Mesendoderm (in vitro differentiated cells): ENCODE measurements at regions not wholly inside any gene's neighbourhood (a gene's known extent, or its start where the extent isn't known, plus 50 kb on each side); places are given as distances from the start of the nearest gene placed in this dataset.
A peak's percentile ranks its signal among the peaks of the same experiment; 100 is the strongest.

Source experiments
- DNase-seq: peaks from one replicate; pipeline ENCODE4 v3.0.0; 2013
- H2AK5ac ChIP-seq: 2 replicates; pipeline ENCODE4 v1.6.1; 2013; ENCODE audit warnings: low read length, inconsistent platforms
- H2BK120ac ChIP-seq: 2 replicates; pipeline ENCODE4 v1.6.1; 2013; ENCODE audit warnings: low read depth, mild to moderate bottlenecking, low read length, moderate library complexity, mixed read lengths
- H2BK15ac ChIP-seq: replicated peaks from 2 replicates; pipeline ENCODE4 v1.6.1; 2013; ENCODE audit warnings: low read depth, mild to moderate bottlenecking, moderate library complexity
- H2BK5ac ChIP-seq: 2 replicates; pipeline ENCODE4 v1.6.1; 2013; ENCODE audit warnings: low read length, inconsistent platforms
- H3K18ac ChIP-seq: 2 replicates; pipeline ENCODE4 v1.6.1; 2013; ENCODE audit warnings: mild to moderate bottlenecking, low read length, mixed read lengths
- H3K23ac ChIP-seq: one replicate; pipeline ENCODE4 v1.6.1; 2013; ENCODE audit warnings: low read length
- H3K27ac ChIP-seq: 2 replicates; pipeline ENCODE4 v1.5.1; 2013; ENCODE audit warnings: low read depth, mild to moderate bottlenecking, inconsistent platforms, low read length, moderate library complexity
- H3K27me3 ChIP-seq: 2 replicates; pipeline ENCODE4 v1.6.1; 2013; ENCODE audit warnings: low read length, control low read depth, mild to moderate bottlenecking, inconsistent platforms; ENCODE audit not compliant: insufficient read depth, poor library complexity
- H3K36me3 ChIP-seq: 2 replicates; pipeline ENCODE4 v1.6.1; 2013; ENCODE audit warnings: low read length, inconsistent platforms; ENCODE audit not compliant: control insufficient read depth, insufficient read depth
- H3K4ac ChIP-seq: one replicate; pipeline ENCODE4 v1.6.1; 2013; ENCODE audit warnings: low read depth, mild to moderate bottlenecking, low read length, moderate library complexity
- H3K4me1 ChIP-seq: 2 replicates; pipeline ENCODE4 v1.6.1; 2013; ENCODE audit warnings: low read depth, low read length, inconsistent platforms; ENCODE audit not compliant: control insufficient read depth
- H3K4me2 ChIP-seq: 2 replicates; pipeline ENCODE4 v1.6.1; 2013; ENCODE audit warnings: low read length
- H3K4me3 ChIP-seq: 2 replicates; pipeline ENCODE4 v1.5.1; 2013; ENCODE audit warnings: mild to moderate bottlenecking, low read length
- H3K56ac ChIP-seq: one replicate; pipeline ENCODE4 v1.6.1; 2013; ENCODE audit warnings: low read length
- H3K79me1 ChIP-seq: 2 replicates; pipeline ENCODE4 v1.6.1; 2013; ENCODE audit warnings: low read length, inconsistent platforms
- H3K79me2 ChIP-seq: 2 replicates; pipeline ENCODE4 v1.6.1; 2013; ENCODE audit warnings: mild to moderate bottlenecking, low read length; ENCODE audit not compliant: control insufficient read depth, insufficient read depth
- H3K9ac ChIP-seq: 2 replicates; pipeline ENCODE4 v1.6.1; 2013; ENCODE audit warnings: low read length, inconsistent platforms
- H4K5ac ChIP-seq: one replicate; pipeline ENCODE4 v1.6.1; 2013; ENCODE audit warnings: low read length
- H4K8ac ChIP-seq: one replicate; pipeline ENCODE4 v1.6.1; 2013; ENCODE audit warnings: low read depth, mild to moderate bottlenecking, control low read depth, low read length, moderate library complexity
- WGBS: extraction: QIAGEN DNeasy Blood & Tissue Kit; methylation state at CpG from one replicate; pipeline ENCODE4 v1.1.7; 2013; ENCODE audit warnings: low lambda C conversion rate, missing lambda C conversion rate; ENCODE audit not compliant: insufficient coverage; ENCODE audit errors: extremely low coverage; 5-methylcytosine and 5-hydroxymethylcytosine counted together

GRCh38 chr11:92314499-92314898 lies 89.9 kb downstream of the FAT3 start:
- H2AK5ac ChIP-seq = no peak overlapping the region
- no peak overlapping the region for H3K4me3 ChIP-seq
- no peaks in the 10 kb centered on the region for H3K36me3 ChIP-seq
- no peak overlapping the region for H3K27ac ChIP-seq
- H2BK5ac ChIP-seq = no peak overlapping the region
- H3K56ac ChIP-seq = peak overlapping the region; percentile 20
- no peak overlapping the region for H3K4ac ChIP-seq
- H4K5ac ChIP-seq = no peak overlapping the region
- H3K9ac ChIP-seq = no peak overlapping the region
- H3K18ac ChIP-seq = peak overlapping the region; percentile 84
- peaks cover 4% of the 10 kb centered on the region for H3K79me2 ChIP-seq
- peak overlapping the region; percentile 73 for H2BK120ac ChIP-seq
- H3K4me2 ChIP-seq = no peak overlapping the region
- no peak for DNase-seq
- no peak overlapping the region for H3K23ac ChIP-seq
- WGBS = no CpG with 5 or more reads among the region's 1 CpG
- H3K27me3 ChIP-seq = no peaks in the 10 kb centered on the region
- H3K79me1 ChIP-seq = peaks cover 6% of the 10 kb centered on the region
- no peak overlapping the region for H4K8ac ChIP-seq
- peaks cover 10% of the 10 kb centered on the region for H3K4me1 ChIP-seq
- no peak overlapping the region for H2BK15ac ChIP-seq

- no peaks in the 10 kb centered on the region for H3K27me3 ChIP-seq
- H3K18ac ChIP-seq = no peak overlapping the region
- no peak overlapping the region for H3K23ac ChIP-seq
- H2BK120ac ChIP-seq = no peak overlapping the region
- H3K27ac ChIP-seq = no peak overlapping the region
- no peak overlapping the region for H3K4ac ChIP-seq
- H3K56ac ChIP-seq = no peak overlapping the region
- H2AK5ac ChIP-seq = no peak overlapping the region
- H2BK15ac ChIP-seq = no peak overlapping the region
- H3K9ac ChIP-seq = no peak overlapping the region
- WGBS = no CpG with 5 or more reads among the region's 4 CpGs
- peaks cover 6% of the 10 kb centered on the region for H3K79me1 ChIP-seq
- H3K4me3 ChIP-seq = no peak overlapping the region
- H3K4me2 ChIP-seq = no peak overlapping the region
- no peak for DNase-seq
- H3K36me3 ChIP-seq = no peaks in the 10 kb centered on the region
- peaks cover 4% of the 10 kb centered on the region for H3K79me2 ChIP-seq
- no peak overlapping the region for H2BK5ac ChIP-seq
- H3K4me1 ChIP-seq = peaks cover 10% of the 10 kb centered on the region
- no peak overlapping the region for H4K8ac ChIP-seq
- H4K5ac ChIP-seq = no peak overlapping the region
Measured at GRCh38 chr11:92316106-92316809, 91.6 kb downstream of the FAT3 start.

DNA sequence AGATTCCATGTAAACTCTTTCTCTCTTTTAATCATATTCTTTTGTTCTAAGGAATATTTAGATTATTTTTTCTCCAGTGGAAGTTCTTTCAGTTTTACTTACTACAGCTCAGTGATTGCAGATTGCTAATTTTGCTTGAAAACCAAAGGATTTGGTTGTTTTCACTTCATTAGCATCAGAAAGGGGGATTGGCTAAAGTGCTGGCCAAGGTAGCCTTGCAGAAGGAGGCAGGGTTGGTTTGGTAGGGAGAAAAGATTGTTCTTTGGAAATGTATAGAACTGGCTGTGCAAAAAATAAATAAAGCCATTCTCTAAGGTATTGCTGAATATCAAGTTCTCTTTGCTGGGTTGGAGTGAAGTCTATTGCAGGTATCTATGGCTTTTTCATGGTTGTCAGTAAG lies 92.6 kb downstream of the FAT3 start:
- no peak overlapping the region for H3K9ac ChIP-seq
- DNase-seq = no peak

GRCh38 chr11:92317721-92318120 lies 93.1 kb downstream of the FAT3 start:
- Histone ChIP-seq H3K23ac (no peak overlapping the region), H4K5ac (no peak overlapping the region), H3K79me2 (peaks cover 4% of the 10 kb centered on the region), H2BK5ac (no peak overlapping the region), H3K56ac (no peak overlapping the region), H3K4me1 (peaks cover 7% of the 10 kb centered on the region), H3K4ac (no peak overlapping the region), H3K27ac (no peak overlapping the region), H3K79me1 (peaks cover 6% of the 10 kb centered on the region), H2AK5ac (no peak overlapping the region), H3K27me3 (no peaks in the 10 kb centered on the region), H3K18ac (peak overlapping the region; percentile 10), H3K9ac (no peak overlapping the region), H3K4me2 (no peak overlapping the region), H3K36me3 (no peaks in the 10 kb centered on the region), H2BK120ac (no peak overlapping the region), H4K8ac (no peak overlapping the region), H2BK15ac (no peak overlapping the region), H3K4me3 (no peak overlapping the region)
- WGBS = no CpG with 5 or more reads among the region's 2 CpGs
- no peak for DNase-seq

More for the DNA sequence above, 92.6 kb downstream of the FAT3 start:
- no peak overlapping the region for H3K4me2 ChIP-seq
- no peak overlapping the region for H3K4me3 ChIP-seq
- H4K5ac ChIP-seq = no peak overlapping the region
- H3K36me3 ChIP-seq = no peaks in the 10 kb centered on the region
- peaks cover 4% of the 10 kb centered on the region for H3K79me2 ChIP-seq
- H2BK120ac ChIP-seq = no peak overlapping the region
- H3K4ac ChIP-seq = no peak overlapping the region
- H3K18ac ChIP-seq = peak overlapping the region; percentile 10
- no peak overlapping the region for H2BK5ac ChIP-seq
- no peak overlapping the region for H4K8ac ChIP-seq
- H3K23ac ChIP-seq = no peak overlapping the region
- peaks cover 7% of the 10 kb centered on the region for H3K4me1 ChIP-seq
- no peak overlapping the region for H2BK15ac ChIP-seq
- H3K27me3 ChIP-seq = no peaks in the 10 kb centered on the region
- no peak overlapping the region for H3K27ac ChIP-seq
- peaks cover 6% of the 10 kb centered on the region for H3K79me1 ChIP-seq
- no peak overlapping the region for H2AK5ac ChIP-seq
- no peak overlapping the region for H3K56ac ChIP-seq

- H3K56ac ChIP-seq = no peak overlapping the region
- H3K79me2 ChIP-seq = peaks cover 3% of the 10 kb centered on the region
- no peak overlapping the region for H3K4me3 ChIP-seq
- no CpG with 5 or more reads among the region's 3 CpGs for WGBS
- no peaks in the 10 kb centered on the region for H3K36me3 ChIP-seq
- no peak overlapping the region for H3K27ac ChIP-seq
- no peak overlapping the region for H2BK120ac ChIP-seq
- no peak overlapping the region for H3K4me2 ChIP-seq
- no peak overlapping the region for H4K8ac ChIP-seq
- H3K18ac ChIP-seq = no peak overlapping the region
- H2BK5ac ChIP-seq = no peak overlapping the region
- no peaks in the 10 kb centered on the region for H3K27me3 ChIP-seq
- no peak overlapping the region for H3K9ac ChIP-seq
- no peak overlapping the region for H2BK15ac ChIP-seq
- no peak overlapping the region for H4K5ac ChIP-seq
- DNase-seq = no peak
- no peak overlapping the region for H2AK5ac ChIP-seq
- no peak overlapping the region for H3K23ac ChIP-seq
- no peak overlapping the region for H3K4ac ChIP-seq
- peaks cover 7% of the 10 kb centered on the region for H3K79me1 ChIP-seq
- H3K4me1 ChIP-seq = peaks cover 3% of the 10 kb centered on the region
Measured at GRCh38 chr11:92322225-92322624, 97.6 kb downstream of the FAT3 start.

- H2BK5ac ChIP-seq = no peak overlapping the region
- no peaks in the 10 kb centered on the region for H3K36me3 ChIP-seq
- H3K4me1 ChIP-seq = no peaks in the 10 kb centered on the region
- no peak overlapping the region for H3K56ac ChIP-seq
- H3K79me2 ChIP-seq = no peaks in the 10 kb centered on the region
- no peak overlapping the region for H3K4me3 ChIP-seq
- no CpG with 5 or more reads among the region's 1 CpG for WGBS
- no peak for DNase-seq
- H3K18ac ChIP-seq = no peak overlapping the region
- H3K4ac ChIP-seq = no peak overlapping the region
- no peak overlapping the region for H3K23ac ChIP-seq
- H3K9ac ChIP-seq = no peak overlapping the region
- H4K5ac ChIP-seq = no peak overlapping the region
- H2AK5ac ChIP-seq = no peak overlapping the region
- no peaks in the 10 kb centered on the region for H3K27me3 ChIP-seq
- H4K8ac ChIP-seq = no peak overlapping the region
- no peak overlapping the region for H2BK120ac ChIP-seq
- H3K79me1 ChIP-seq = peaks cover 3% of the 10 kb centered on the region
- no peak overlapping the region for H3K27ac ChIP-seq
- no peak overlapping the region for H2BK15ac ChIP-seq
- no peak overlapping the region for H3K4me2 ChIP-seq
Measured at GRCh38 chr11:92324890-92325289, 100.3 kb downstream of the FAT3 start.
